Natural killer cell (primary cell): ENCODE measurements at regions not wholly inside any gene's neighbourhood (a gene's known extent, or its start where the extent isn't known, plus 50 kb on each side); places are given as distances from the start of the nearest gene placed in this dataset.

Experiments used
- ATAC-seq, 3 donors: fragments of 150-1000 bp in 2 of 3; fragments of 200-7000 bp in 1 of 3; cut with Tn5 transposase; 1 replicate in 1 of 3; 2 replicates in 2 of 3; pipeline ENCODE4 v1.10.0; 2021; ENCODE audit warnings: mild to moderate bottlenecking in 2 of 3, moderate library complexity in 2 of 3
- DNase-seq, 2 donors: peaks; one replicate each; pipeline versions ENCODE4 v3.0.0 to v3.0.0-alpha.2; 2013 to 2021; ENCODE audit warnings: mixed read lengths in 1 of 2
- H3K27ac ChIP-seq: one replicate; pipeline ENCODE4 v1.5.1; 2013; ENCODE audit warnings: mild to moderate bottlenecking, low read length
- H3K27me3 ChIP-seq: one replicate; pipeline ENCODE4 v1.6.1; 2013; ENCODE audit warnings: low read length; ENCODE audit not compliant: control insufficient read depth, insufficient read depth
- H3K36me3 ChIP-seq: one replicate; pipeline ENCODE4 v1.6.1; 2013; ENCODE audit warnings: low read length; ENCODE audit not compliant: control insufficient read depth, insufficient read depth
- H3K4me1 ChIP-seq: one replicate; pipeline ENCODE4 v1.6.1; 2013; ENCODE audit warnings: low read length; ENCODE audit not compliant: control insufficient read depth, insufficient read depth
- H3K4me3 ChIP-seq: one replicate; pipeline ENCODE4 v1.5.1; 2013; ENCODE audit warnings: low read length
- H3K9me3 ChIP-seq: one replicate; pipeline ENCODE4 v1.6.1; 2013; ENCODE audit warnings: low read length; ENCODE audit not compliant: control insufficient read depth, insufficient read depth
- H3K27ac Mint-ChIP-seq, 2 donors: one replicate each; pipeline ENCODE4 v1.8.0; 2022; ENCODE audit warnings: mild to moderate bottlenecking in 2 of 2, mixed read lengths in 2 of 2, moderate library complexity in 1 of 2
- H3K27me3 Mint-ChIP-seq, 2 donors: one replicate each; pipeline ENCODE4 v1.8.0; 2022; ENCODE audit warnings: low read depth in 2 of 2, mixed read lengths in 2 of 2
- H3K36me3 Mint-ChIP-seq: one replicate; pipeline ENCODE4 v1.8.0; 2022; ENCODE audit warnings: mixed read lengths
- H3K4me1 Mint-ChIP-seq, 2 donors: one replicate each; pipeline ENCODE4 v1.8.0; 2022; ENCODE audit warnings: mixed read lengths in 2 of 2
- H3K4me3 Mint-ChIP-seq: one replicate; pipeline ENCODE4 v1.8.0; 2022; ENCODE audit warnings: mild to moderate bottlenecking, moderate library complexity, mixed read lengths
- H3K9me3 Mint-ChIP-seq, 2 donors: one replicate each; pipeline ENCODE4 v1.8.0; 2022; ENCODE audit warnings: mixed read lengths in 2 of 2
- CTCF ChIP-seq: fragments of 200-600 bp; IDR thresholded peaks from one replicate; pipeline ENCODE4 v1.8.0; 2022; ENCODE audit warnings: antibody characterized with exemption
- WGBS: methylation state at CpG from one replicate; pipeline ENCODE4 v1.1.7; 2013; ENCODE audit warnings: missing lambda C conversion rate; ENCODE audit not compliant: insufficient coverage; 5-methylcytosine and 5-hydroxymethylcytosine counted together
- intact Hi-C: fragments of 100-400 bp; cut with micrococcal nuclease; formaldehyde crosslinking; loops from one replicate; pipeline ENCODE4 v1.14.2; 2022

- H3K4me3 Mint-ChIP-seq, result no peak overlapping the region
- H3K36me3 Mint-ChIP-seq, result no peaks in the 10 kb centered on the region
- TF ChIP-seq CTCF, result no peak
- H3K9me3 ChIP-seq, result no peaks in the 10 kb centered on the region
- no peak overlapping the region for H3K27ac ChIP-seq
- intact Hi-C loops, result no loop called here
- no peaks in the 10 kb centered on the region for H3K27me3 ChIP-seq
- no peaks in the 10 kb centered on the region for H3K9me3 Mint-ChIP-seq
- ATAC-seq (no peak), DNase-seq (no peak)
- no peak overlapping the region for H3K27ac Mint-ChIP-seq
- H3K4me1 Mint-ChIP-seq, result no peaks in the 10 kb centered on the region
- no peaks in the 10 kb centered on the region for H3K36me3 ChIP-seq
- 85% methylated on average over 6 of the region's 6 CpGs for whole genome bisulfite sequencing
- H3K4me1 ChIP-seq, result no peaks in the 10 kb centered on the region
- peaks cover 11 to 12% of the 10 kb centered on the region in 2 donors for H3K27me3 Mint-ChIP-seq
- H3K4me3 ChIP-seq, result no peak overlapping the region
Observed at GRCh38 chr18:45253056-45253565, 362.2 kb upstream of the SLC14A2 start.

DNA sequence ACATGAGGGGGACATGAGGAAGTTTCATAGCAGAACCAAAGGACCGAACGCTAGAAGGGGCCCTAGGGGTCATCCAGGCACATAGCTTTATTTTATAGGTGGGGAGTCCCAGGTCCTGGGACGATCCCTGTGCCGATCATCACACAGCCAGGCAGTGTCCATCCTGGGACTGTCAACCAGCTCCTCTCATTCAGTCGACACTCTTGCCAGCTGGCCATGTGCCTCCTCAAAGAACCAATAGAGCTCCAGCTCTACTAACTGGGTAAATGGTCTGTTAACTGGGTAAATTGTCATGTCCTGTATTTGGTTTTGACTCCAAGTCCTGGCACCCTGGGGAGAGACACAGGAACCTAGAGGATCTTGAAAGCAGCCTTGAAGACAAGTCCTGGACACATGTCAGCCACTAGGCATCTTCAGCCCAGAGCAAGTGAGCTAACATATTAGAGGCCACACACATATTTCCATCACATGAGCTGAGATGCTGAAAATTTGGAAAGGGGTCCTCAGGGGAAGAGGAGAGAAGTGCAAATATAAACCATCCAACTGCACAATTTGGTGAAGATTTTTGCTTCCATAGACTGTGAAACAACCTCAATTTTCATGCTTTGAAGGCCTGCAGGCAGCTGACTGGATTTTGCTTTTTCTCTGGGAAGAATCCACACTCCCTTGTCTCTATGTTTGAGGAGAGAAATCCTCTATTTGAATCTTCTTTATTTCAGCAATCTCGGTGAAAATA lies 361.1 kb upstream of the SLC14A2 start:
- H3K4me3 Mint-ChIP-seq, result no peak overlapping the region
- no peak overlapping the region for H3K27ac Mint-ChIP-seq
- no peaks in the 10 kb centered on the region for H3K27me3 ChIP-seq
- no peak for ATAC-seq
- no peak overlapping the region for H3K4me3 ChIP-seq
- no peaks in the 10 kb centered on the region for H3K4me1 Mint-ChIP-seq
- H3K4me1 ChIP-seq, result no peaks in the 10 kb centered on the region
- peaks cover 13 to 18% of the 10 kb centered on the region in 2 donors for H3K27me3 Mint-ChIP-seq
- H3K36me3 Mint-ChIP-seq, result no peaks in the 10 kb centered on the region
- no peak for TF ChIP-seq CTCF
- no peak for DNase-seq
- intact Hi-C loops, result no loop called here
- WGBS, result 92% methylated on average over 6 of the region's 6 CpGs
- no peaks in the 10 kb centered on the region for H3K9me3 Mint-ChIP-seq
- no peaks in the 10 kb centered on the region for H3K36me3 ChIP-seq
- no peak overlapping the region for H3K27ac ChIP-seq
- no peaks in the 10 kb centered on the region for H3K9me3 ChIP-seq

DNA sequence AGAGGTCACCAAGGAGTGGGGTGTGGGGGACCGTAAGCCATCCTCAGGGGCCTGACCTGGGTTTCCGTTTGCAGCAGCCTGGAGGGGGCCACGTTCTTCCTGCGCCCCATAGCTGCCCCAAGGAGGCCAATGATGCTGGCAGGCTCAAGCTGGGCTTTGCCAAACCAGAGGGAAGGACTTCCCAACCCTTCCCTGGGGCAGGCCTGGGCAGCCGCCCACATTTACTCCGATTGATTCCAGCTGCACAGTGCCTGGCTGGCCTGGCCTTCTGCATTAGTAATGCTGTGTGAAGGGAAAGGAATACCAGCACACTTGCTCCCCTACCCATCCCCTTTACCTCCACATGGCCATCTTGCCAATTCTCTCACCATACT lies 360.6 kb upstream of the SLC14A2 start:
- no peak overlapping the region for H3K4me3 ChIP-seq
- H3K36me3 ChIP-seq, result no peaks in the 10 kb centered on the region
- TF ChIP-seq CTCF, result no peak
- H3K36me3 Mint-ChIP-seq, result no peaks in the 10 kb centered on the region
- H3K9me3 ChIP-seq, result no peaks in the 10 kb centered on the region
- no peak overlapping the region for H3K4me3 Mint-ChIP-seq
- H3K27me3 Mint-ChIP-seq, result peaks cover 15 to 22% of the 10 kb centered on the region in 2 donors
- ATAC-seq (no peak), DNase-seq (no peak)
- no peaks in the 10 kb centered on the region for H3K4me1 ChIP-seq
- H3K27ac ChIP-seq, result no peak overlapping the region
- no peaks in the 10 kb centered on the region for H3K27me3 ChIP-seq
- no peak overlapping the region for H3K27ac Mint-ChIP-seq
- H3K4me1 Mint-ChIP-seq, result no peaks in the 10 kb centered on the region
- intact Hi-C loops, result no loop called here
- WGBS, result 94% methylated on average over 6 of the region's 6 CpGs
- H3K9me3 Mint-ChIP-seq, result no peaks in the 10 kb centered on the region
